ENCODE measurements at regions not wholly inside any gene's neighbourhood (a gene's known extent, or its start where the extent isn't known, plus 50 kb on each side); places are given as distances from the start of the nearest gene placed in this dataset.
"Not testable (repeated sequence)": the region's sequence is repeated elsewhere in the genome, so short reads cannot be mapped to it uniquely, and the experiment has no call there.

DNA sequence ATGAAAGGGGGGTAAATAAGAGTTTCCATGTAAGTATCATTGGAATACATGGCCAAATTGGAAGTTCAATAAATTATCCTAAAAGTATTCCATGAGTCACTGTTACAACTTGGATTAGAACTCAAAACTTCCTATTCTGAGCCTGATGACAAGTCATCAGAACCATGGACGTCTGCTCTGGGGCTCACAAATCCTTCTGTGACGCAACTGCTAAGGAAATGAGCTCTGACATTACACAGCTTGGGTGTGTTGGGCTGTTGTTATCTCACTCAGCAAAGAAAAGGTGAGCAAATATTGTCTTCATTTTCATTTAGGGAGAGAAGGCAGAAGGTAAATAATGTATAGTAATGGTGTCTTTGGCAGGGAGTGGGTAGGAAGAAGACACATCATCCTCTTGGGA is 214.8 kb upstream of the ADO start:
- H3K36me3 Mint-ChIP-seq (ENCODE audit: low read depth): no peaks in the 10 kb centered on the region
- H3K4me3 Mint-ChIP-seq: no peak overlapping the region
- H3K9me3 Mint-ChIP-seq: peaks cover 2% of the 10 kb centered on the region
- H3K27me3 Mint-ChIP-seq: peaks cover 20% of the 10 kb centered on the region
- ChIA-PET CTCF (no interaction called here), POLR2A (no interaction called here)
- no peak for DNase-seq
- no peaks in the 10 kb centered on the region for H3K4me1 Mint-ChIP-seq
- no peak overlapping the region for H3K27ac Mint-ChIP-seq

DNA sequence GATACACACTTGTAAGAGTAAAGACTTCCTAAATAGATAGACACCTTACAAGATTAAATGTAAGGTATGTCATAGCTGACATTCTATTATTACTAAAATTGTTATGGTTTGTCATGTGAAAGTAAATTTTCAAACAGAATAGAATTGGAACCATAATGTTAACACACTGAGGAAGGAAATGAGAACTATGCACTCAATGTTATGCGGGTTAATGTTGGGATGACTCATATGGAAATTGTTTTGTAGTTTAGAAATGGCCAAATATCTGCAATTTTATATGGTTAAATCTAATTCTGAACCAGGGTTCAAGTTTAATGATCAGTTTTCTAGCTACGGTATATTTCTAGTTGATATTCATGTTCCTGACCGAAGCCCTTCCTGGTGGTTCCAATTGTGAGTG is 214.2 kb upstream of the ADO start:
- Mint-ChIP-seq H3K36me3 (ENCODE audit: low read depth) (no peaks in the 10 kb centered on the region), H3K4me3 (no peak overlapping the region), H3K9me3 (peaks cover 2% of the 10 kb centered on the region), H3K4me1 (no peaks in the 10 kb centered on the region), H3K27ac (no peak overlapping the region), H3K27me3 (peaks cover 16% of the 10 kb centered on the region)
- no peak for DNase-seq
- ChIA-PET CTCF (interaction anchor here (1.0 kb wide), 1 partner anchor 324 kb away, joined by 6 read pairs; no protein-coding TSS in a partner anchor), POLR2A (no interaction called here)

DNA sequence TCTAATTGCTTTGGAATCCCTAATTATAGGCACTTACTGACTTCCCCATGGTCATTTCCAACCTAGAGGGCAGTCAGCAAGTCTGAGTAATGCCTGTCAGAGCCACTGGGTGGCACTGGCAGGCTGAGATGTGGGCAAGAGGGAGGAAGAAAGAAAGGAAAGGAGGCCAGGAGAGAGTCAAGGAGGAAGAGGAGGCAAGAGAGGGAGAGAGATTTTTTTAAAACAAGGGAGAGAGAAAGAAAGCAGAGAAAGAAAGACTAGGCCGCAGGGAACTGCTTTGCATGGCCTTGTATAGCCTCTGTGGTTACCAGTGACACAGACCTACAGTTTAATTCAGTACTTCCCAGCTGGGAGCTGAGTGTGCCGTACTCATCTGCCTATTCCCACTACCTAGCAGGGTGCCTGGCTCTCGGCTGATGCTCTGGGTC is 210.4 kb upstream of the ADO start:
- Mint-ChIP-seq H3K36me3 (ENCODE audit: low read depth) (no peaks in the 10 kb centered on the region), H3K4me1 (no peaks in the 10 kb centered on the region), H3K27me3 (peaks cover 12% of the 10 kb centered on the region), H3K4me3 (no peak overlapping the region), H3K9me3 (no peaks in the 10 kb centered on the region), H3K27ac (no peak overlapping the region)
- peak; percentile 57 for DNase-seq
- ChIA-PET POLR2A (no interaction called here), CTCF (interaction anchor here (0.6 to 5.4 kb wide), 9 partner anchors 16 to 567 kb away, joined by 3 to 31 read pairs (median 4); partner anchors contain the start of gene EGR2)

DNA sequence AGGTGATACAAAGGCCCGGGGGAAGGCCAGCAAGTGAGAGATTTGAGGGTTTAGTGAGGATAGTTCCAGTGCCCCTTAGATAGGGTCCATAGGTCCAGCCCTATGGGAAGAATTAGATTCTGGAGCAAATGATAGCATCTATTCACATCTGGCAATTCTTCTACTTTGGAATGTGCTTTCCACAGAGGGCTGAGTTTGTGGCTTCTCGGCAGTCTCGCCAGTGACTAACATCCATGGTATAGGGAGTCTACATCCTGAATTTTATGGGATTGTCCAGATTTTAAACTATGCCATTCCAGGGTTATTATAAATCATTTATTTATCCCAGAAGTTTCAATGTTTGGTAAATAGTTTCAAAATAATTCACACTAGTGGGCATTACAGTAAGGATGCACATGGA is 207.3 kb upstream of the ADO start:
- Mint-ChIP-seq H3K27me3 (peaks cover 13% of the 10 kb centered on the region), H3K27ac (no peak overlapping the region), H3K4me3 (no peak overlapping the region), H3K36me3 (ENCODE audit: low read depth) (no peaks in the 10 kb centered on the region), H3K4me1 (no peaks in the 10 kb centered on the region), H3K9me3 (no peaks in the 10 kb centered on the region)
- ChIA-PET CTCF (interaction anchor here (5.4 kb wide), 1 partner anchor 220 kb away, joined by 31 read pairs; the partner anchor contains the start of gene EGR2), POLR2A (no interaction called here)
- DNase-seq: no peak

DNA sequence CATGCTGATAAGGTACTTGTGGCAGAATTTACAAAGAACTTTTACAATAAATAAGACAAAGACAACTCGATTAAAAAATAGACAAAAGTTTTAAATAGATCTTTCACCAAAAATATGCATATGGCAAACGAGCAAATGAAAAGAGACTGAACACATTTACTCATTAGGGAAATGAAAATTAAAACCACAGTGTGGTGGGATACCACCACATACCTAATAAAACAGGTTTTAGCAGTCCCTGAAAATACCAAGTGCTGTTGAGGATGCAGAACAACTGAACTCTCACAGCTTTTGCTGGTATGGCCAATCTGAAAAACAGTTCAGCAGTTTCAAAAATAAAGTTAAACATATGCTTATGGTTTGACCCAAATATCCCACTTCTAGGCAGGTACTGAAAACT is 205.4 kb upstream of the ADO start:
- peaks cover 11% of the 10 kb centered on the region for H3K27me3 Mint-ChIP-seq
- no peak overlapping the region for H3K27ac Mint-ChIP-seq
- H3K36me3 Mint-ChIP-seq (ENCODE audit: low read depth): no peaks in the 10 kb centered on the region
- H3K4me1 Mint-ChIP-seq: no peaks in the 10 kb centered on the region
- no peaks in the 10 kb centered on the region for H3K9me3 Mint-ChIP-seq
- CTCF ChIA-PET: interaction anchor here (0.6 to 2.1 kb wide), 3 partner anchors 11 to 559 kb away, joined by 3 to 5 read pairs (median 3); no protein-coding TSS in a partner anchor
- H3K4me3 Mint-ChIP-seq: no peak overlapping the region
- POLR2A ChIA-PET: no interaction called here
- no peak for DNase-seq

DNA sequence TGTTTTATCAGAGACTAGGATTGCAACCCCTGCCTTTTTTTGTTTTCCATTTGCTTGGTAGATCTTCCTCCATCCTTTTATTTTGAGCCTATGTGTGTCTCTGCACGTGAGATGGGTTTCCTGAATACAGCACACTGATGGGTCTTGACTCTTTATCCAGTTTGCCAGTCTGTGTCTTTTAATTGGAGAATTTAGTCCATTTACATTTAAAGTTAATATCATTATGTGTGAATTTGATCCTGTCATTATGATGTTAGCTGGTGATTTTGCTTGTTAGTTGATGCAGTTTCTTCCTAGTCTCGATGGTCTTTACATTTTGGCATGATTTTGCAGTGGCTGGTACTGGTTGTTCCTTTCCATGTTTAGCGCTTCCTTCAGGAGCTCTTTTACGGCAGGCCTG is 198.0 kb upstream of the ADO start:
- H3K27me3 Mint-ChIP-seq; H3K36me3 Mint-ChIP-seq (ENCODE audit: low read depth); H3K4me3 Mint-ChIP-seq; CTCF ChIA-PET; DNase-seq; POLR2A ChIA-PET; H3K9me3 Mint-ChIP-seq; H3K4me1 Mint-ChIP-seq; H3K27ac Mint-ChIP-seq: not testable (repeated sequence)

GRCh38 chr10:62608189-62608875 is 196.2 kb upstream of the ADO start:
- CTCF ChIA-PET: interaction anchor here (1.1 to 5.7 kb wide), 2 partner anchors 210 to 549 kb away, joined by 6 to 77 read pairs; partner anchors contain the start of gene EGR2
- H3K9me3 Mint-ChIP-seq; H3K36me3 Mint-ChIP-seq (ENCODE audit: low read depth); H3K27ac Mint-ChIP-seq; H3K4me1 Mint-ChIP-seq; DNase-seq; H3K4me3 Mint-ChIP-seq: not testable (repeated sequence)
- POLR2A ChIA-PET: interaction anchor here (1.5 kb wide), 1 partner anchor 205 kb away, joined by 3 read pairs; no protein-coding TSS in a partner anchor
- H3K27me3 Mint-ChIP-seq: peaks cover 13% of the 10 kb centered on the region

- Mint-ChIP-seq H3K9me3 (peaks cover 3% of the 10 kb centered on the region), H3K27ac (no peak overlapping the region), H3K27me3 (peaks cover 16% of the 10 kb centered on the region), H3K4me1 (peaks cover 21% of the 10 kb centered on the region), H3K36me3 (ENCODE audit: low read depth) (no peaks in the 10 kb centered on the region), H3K4me3 (no peak overlapping the region)
- DNase-seq: peak; percentile 73
- CTCF ChIA-PET: interaction anchor here (0.6 to 5.7 kb wide), 21 partner anchors 9 to 547 kb away, joined by 3 to 77 read pairs (median 4); partner anchors contain the start of genes ADO, EGR2 and NRBF2
- POLR2A ChIA-PET: interaction anchor here (2.4 kb wide), 1 partner anchor 207 kb away, joined by 8 read pairs; no protein-coding TSS in a partner anchor
These were observed 193.8 kb upstream of the ADO start for GRCh38 chr10:62610649-62611229.

- ChIA-PET CTCF (interaction anchor here (5.7 kb wide), 1 partner anchor 205 kb away, joined by 77 read pairs; the partner anchor contains the start of gene EGR2), POLR2A (interaction anchor here (0.7 kb wide), 1 partner anchor 24 kb away, joined by 3 read pairs; no protein-coding TSS in a partner anchor)
- Mint-ChIP-seq H3K27ac (no peak overlapping the region), H3K9me3 (peaks cover 3% of the 10 kb centered on the region), H3K27me3 (peaks cover 18% of the 10 kb centered on the region), H3K4me1 (peaks cover 26% of the 10 kb centered on the region), H3K4me3 (no peak overlapping the region), H3K36me3 (ENCODE audit: low read depth) (no peaks in the 10 kb centered on the region)
- DNase-seq: no peak
These were observed 191.1 kb upstream of the ADO start for GRCh38 chr10:62613424-62613823.

GRCh38 chr10:62613859-62614258 is 190.7 kb upstream of the ADO start:
- ChIA-PET POLR2A (interaction anchor here (0.7 kb wide), 1 partner anchor 23 kb away, joined by 3 read pairs; no protein-coding TSS in a partner anchor), CTCF (interaction anchor here (1.9 to 5.7 kb wide), 2 partner anchors 24 to 204 kb away, joined by 5 to 77 read pairs; partner anchors contain the start of gene EGR2)
- Mint-ChIP-seq H3K4me1 (peaks cover 29% of the 10 kb centered on the region), H3K36me3 (ENCODE audit: low read depth) (no peaks in the 10 kb centered on the region), H3K27me3 (peaks cover 18% of the 10 kb centered on the region), H3K27ac (no peak overlapping the region), H3K4me3 (no peak overlapping the region), H3K9me3 (peaks cover 3% of the 10 kb centered on the region)
- DNase-seq: no peak

DNA sequence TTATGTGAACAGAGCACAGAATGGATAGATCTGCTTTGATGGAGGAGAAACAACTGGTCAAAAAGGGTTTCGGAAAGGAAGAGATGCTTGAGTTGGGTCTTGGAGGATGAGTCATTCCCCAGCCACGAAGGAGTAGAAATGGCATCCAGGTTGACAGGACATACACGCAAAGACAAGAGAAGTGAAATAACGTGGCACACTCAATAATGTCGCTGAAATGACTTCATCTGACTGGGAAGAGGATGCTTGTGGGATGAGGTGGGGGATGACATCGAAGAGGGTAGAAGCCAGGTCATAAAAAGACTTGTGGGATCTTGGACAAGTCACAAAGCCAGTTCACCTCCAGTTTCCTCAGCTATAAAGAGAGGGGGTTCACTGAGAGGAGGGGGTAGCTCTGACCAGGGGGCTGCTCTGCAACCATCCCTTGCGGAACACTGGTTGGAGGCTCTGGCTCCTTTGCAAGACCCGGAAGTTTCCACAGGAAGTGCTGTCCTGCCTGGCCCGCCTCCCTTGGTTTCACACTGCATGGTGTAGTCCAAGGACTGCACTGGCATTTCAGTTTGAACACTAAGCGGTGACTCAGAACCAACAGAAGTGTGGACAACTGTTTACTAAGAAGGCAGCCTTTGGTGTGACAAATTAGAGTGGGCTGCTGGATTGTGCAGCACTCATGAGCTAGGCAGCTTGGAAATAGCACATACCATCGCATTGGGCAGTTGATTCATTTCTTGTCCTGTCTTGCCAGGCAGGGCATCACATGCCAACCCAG is 189.9 kb upstream of the ADO start:
- ChIA-PET CTCF (interaction anchor here (1.9 kb wide), 1 partner anchor 23 kb away, joined by 5 read pairs; no protein-coding TSS in a partner anchor), POLR2A (interaction anchor here (0.7 to 1.4 kb wide), 2 partner anchors 23 kb away, joined by 3 read pairs; no protein-coding TSS in a partner anchor)
- H3K9me3 Mint-ChIP-seq: peaks cover 3% of the 10 kb centered on the region
- H3K27me3 Mint-ChIP-seq: peaks cover 18% of the 10 kb centered on the region
- peaks cover 35% of the 10 kb centered on the region for H3K4me1 Mint-ChIP-seq
- peak overlapping the region; percentile 40 for H3K27ac Mint-ChIP-seq
- H3K36me3 Mint-ChIP-seq (ENCODE audit: low read depth): no peaks in the 10 kb centered on the region
- no peak overlapping the region for H3K4me3 Mint-ChIP-seq
- DNase-seq: peak; percentile 44

GRCh38 chr10:62616885-62617590 is 187.5 kb upstream of the ADO start:
- CTCF ChIA-PET: interaction anchor here (1.0 kb wide), 1 partner anchor 201 kb away, joined by 4 read pairs; no protein-coding TSS in a partner anchor
- H3K36me3 Mint-ChIP-seq (ENCODE audit: low read depth): no peaks in the 10 kb centered on the region
- H3K4me3 Mint-ChIP-seq: no peak overlapping the region
- H3K9me3 Mint-ChIP-seq: peaks cover 3% of the 10 kb centered on the region
- no peak for DNase-seq
- H3K4me1 Mint-ChIP-seq: peaks cover 47% of the 10 kb centered on the region
- H3K27ac Mint-ChIP-seq: no peak overlapping the region
- POLR2A ChIA-PET: interaction anchor here (0.9 kb wide), 1 partner anchor 201 kb away, joined by 3 read pairs; no protein-coding TSS in a partner anchor
- peaks cover 8% of the 10 kb centered on the region for H3K27me3 Mint-ChIP-seq

All from activated CD4-positive, alpha-beta memory T cell treated with anti-CD3 and anti-CD28 coated beads, Interleukin-2, amount 10 ng/mL, durations not matched to agents 7 days and 5 days (primary cell).